ENCODE measurements at regions not wholly inside any gene's neighbourhood (a gene's known extent, or its start where the extent isn't known, plus 50 kb on each side); places are given as distances from the start of the nearest gene placed in this dataset.
A peak's percentile ranks its signal among the peaks of the same experiment; 100 is the strongest.

GRCh38 chr4:14863418-14864364 is 138.6 kb upstream of the CPEB2 start:
- no peak for TF ChIP-seq CTCF (IDR thresholded peaks at IDR 0.05)
- TF ChIP-seq EZH2 (IDR thresholded peaks at IDR 0.05) = no peak
- TF ChIP-seq EZH2phosphoT487 (IDR thresholded peaks at IDR 0.05) = peak; percentile 99
